ENCODE measurements at regions not wholly inside any gene's neighbourhood (a gene's known extent, or its start where the extent isn't known, plus 50 kb on each side); places are given as distances from the start of the nearest gene placed in this dataset.

- in situ Hi-C loops (cut with HindIII; ENCODE audit: low pct_unique_long_range_greater_than_20kb, low sequenced_read_pairs) = no loop called here
- no peak for DNase-seq (ENCODE audit: low read depth)
Measured at GRCh38 chr4:130110770-130111169, 1014.8 kb downstream of the C4orf33 start.

- no peak for DNase-seq (ENCODE audit: low read depth)
- in situ Hi-C loops (cut with HindIII; ENCODE audit: low pct_unique_long_range_greater_than_20kb, low sequenced_read_pairs) = no loop called here
Measured at GRCh38 chr4:130124066-130124465, 1028.1 kb downstream of the C4orf33 start.

- DNase-seq (ENCODE audit: low read depth) = no peak
- in situ Hi-C loops (cut with HindIII; ENCODE audit: low pct_unique_long_range_greater_than_20kb, low sequenced_read_pairs) = no loop called here
Measured at GRCh38 chr4:130125467-130125866, 1029.5 kb downstream of the C4orf33 start.

- in situ Hi-C loops (cut with HindIII; ENCODE audit: low pct_unique_long_range_greater_than_20kb, low sequenced_read_pairs) = no loop called here
- no peak for DNase-seq (ENCODE audit: low read depth)
Measured at GRCh38 chr4:130127297-130127696, 1031.3 kb downstream of the C4orf33 start.

GRCh38 chr4:130131536-130131935 lies 1035.6 kb downstream of the C4orf33 start:
- in situ Hi-C loops (cut with HindIII; ENCODE audit: low pct_unique_long_range_greater_than_20kb, low sequenced_read_pairs) = no loop called here
- no peak for DNase-seq (ENCODE audit: low read depth)

- in situ Hi-C loops (cut with HindIII; ENCODE audit: low pct_unique_long_range_greater_than_20kb, low sequenced_read_pairs) = no loop called here
- no peak for DNase-seq (ENCODE audit: low read depth)
Measured at GRCh38 chr4:130141651-130142050, 1045.7 kb downstream of the C4orf33 start.

- in situ Hi-C loops (cut with HindIII; ENCODE audit: low pct_unique_long_range_greater_than_20kb, low sequenced_read_pairs) = no loop called here
- DNase-seq (ENCODE audit: low read depth) = no peak
Measured at GRCh38 chr4:130143656-130144055, 1047.7 kb downstream of the C4orf33 start.

GRCh38 chr4:130146773-130147172 lies 1050.8 kb downstream of the C4orf33 start:
- in situ Hi-C loops (cut with HindIII; ENCODE audit: low pct_unique_long_range_greater_than_20kb, low sequenced_read_pairs) = no loop called here
- no peak for DNase-seq (ENCODE audit: low read depth)

GRCh38 chr4:130147641-130148040 lies 1051.7 kb downstream of the C4orf33 start:
- no peak for DNase-seq (ENCODE audit: low read depth)
- in situ Hi-C loops (cut with HindIII; ENCODE audit: low pct_unique_long_range_greater_than_20kb, low sequenced_read_pairs) = no loop called here

GRCh38 chr4:130154901-130155300 lies 1058.9 kb downstream of the C4orf33 start:
- DNase-seq (ENCODE audit: low read depth) = no peak
- in situ Hi-C loops (cut with HindIII; ENCODE audit: low pct_unique_long_range_greater_than_20kb, low sequenced_read_pairs) = no loop called here

- in situ Hi-C loops (cut with HindIII; ENCODE audit: low pct_unique_long_range_greater_than_20kb, low sequenced_read_pairs) = no loop called here
- no peak for DNase-seq (ENCODE audit: low read depth)
Measured at GRCh38 chr4:130163701-130164100, 1067.7 kb downstream of the C4orf33 start.

- in situ Hi-C loops (cut with HindIII; ENCODE audit: low pct_unique_long_range_greater_than_20kb, low sequenced_read_pairs) = no loop called here
- no peak for DNase-seq (ENCODE audit: low read depth)
Measured at GRCh38 chr4:130165381-130165780, 1069.4 kb downstream of the C4orf33 start.

- in situ Hi-C loops (cut with HindIII; ENCODE audit: low pct_unique_long_range_greater_than_20kb, low sequenced_read_pairs) = no loop called here
- DNase-seq (ENCODE audit: low read depth) = no peak
Measured at GRCh38 chr4:130172156-130172555, 1076.2 kb downstream of the C4orf33 start.

GRCh38 chr4:130178106-130178505 lies 1082.2 kb downstream of the C4orf33 start:
- in situ Hi-C loops (cut with HindIII; ENCODE audit: low pct_unique_long_range_greater_than_20kb, low sequenced_read_pairs) = no loop called here
- DNase-seq (ENCODE audit: low read depth) = no peak

- in situ Hi-C loops (cut with HindIII; ENCODE audit: low pct_unique_long_range_greater_than_20kb, low sequenced_read_pairs) = no loop called here
- no peak for DNase-seq (ENCODE audit: low read depth)
Measured at GRCh38 chr4:130183096-130183495, 1087.1 kb downstream of the C4orf33 start.

- in situ Hi-C loops (cut with HindIII; ENCODE audit: low pct_unique_long_range_greater_than_20kb, low sequenced_read_pairs) = no loop called here
- DNase-seq (ENCODE audit: low read depth) = no peak
Measured at GRCh38 chr4:130183766-130184165, 1087.8 kb downstream of the C4orf33 start.

- no peak for DNase-seq (ENCODE audit: low read depth)
- in situ Hi-C loops (cut with HindIII; ENCODE audit: low pct_unique_long_range_greater_than_20kb, low sequenced_read_pairs) = no loop called here
Measured at GRCh38 chr4:130185123-130185522, 1089.2 kb downstream of the C4orf33 start.

GRCh38 chr4:130186931-130187330 lies 1091.0 kb downstream of the C4orf33 start:
- no peak for DNase-seq (ENCODE audit: low read depth)
- in situ Hi-C loops (cut with HindIII; ENCODE audit: low pct_unique_long_range_greater_than_20kb, low sequenced_read_pairs) = no loop called here

- no peak for DNase-seq (ENCODE audit: low read depth)
- in situ Hi-C loops (cut with HindIII; ENCODE audit: low pct_unique_long_range_greater_than_20kb, low sequenced_read_pairs) = no loop called here
Measured at GRCh38 chr4:130187587-130187986, 1091.6 kb downstream of the C4orf33 start.

- no peak for DNase-seq (ENCODE audit: low read depth)
- in situ Hi-C loops (cut with HindIII; ENCODE audit: low pct_unique_long_range_greater_than_20kb, low sequenced_read_pairs) = no loop called here
Measured at GRCh38 chr4:130192787-130193186, 1096.8 kb downstream of the C4orf33 start.

GRCh38 chr4:130197946-130198345 lies 1102.0 kb downstream of the C4orf33 start:
- in situ Hi-C loops (cut with HindIII; ENCODE audit: low pct_unique_long_range_greater_than_20kb, low sequenced_read_pairs) = no loop called here
- DNase-seq (ENCODE audit: low read depth) = no peak
